Loucy (cell line): ENCODE measurements at regions not wholly inside any gene's neighbourhood (a gene's known extent, or its start where the extent isn't known, plus 50 kb on each side); places are given as distances from the start of the nearest gene placed in this dataset.

Experiments
- EZH2phosphoT487 ChIP-seq: fragments of 200-600 bp; IDR thresholded peaks from 2 replicates; pipeline ENCODE4 v1.6.1; 2018; ENCODE audit warnings: antibody characterized with exemption, mild to moderate bottlenecking, moderate library complexity, borderline replicate concordance
- TF ChIP-seq, protein P1 (sequence below): fragments of 200-600 bp; sonication (generic); conservative IDR thresholded peaks from 2 replicates; pipeline ENCODE4 v1.5.1; 2014; ENCODE audit warnings: mild to moderate bottlenecking, antibody characterized with exemption, low read length

DNA sequence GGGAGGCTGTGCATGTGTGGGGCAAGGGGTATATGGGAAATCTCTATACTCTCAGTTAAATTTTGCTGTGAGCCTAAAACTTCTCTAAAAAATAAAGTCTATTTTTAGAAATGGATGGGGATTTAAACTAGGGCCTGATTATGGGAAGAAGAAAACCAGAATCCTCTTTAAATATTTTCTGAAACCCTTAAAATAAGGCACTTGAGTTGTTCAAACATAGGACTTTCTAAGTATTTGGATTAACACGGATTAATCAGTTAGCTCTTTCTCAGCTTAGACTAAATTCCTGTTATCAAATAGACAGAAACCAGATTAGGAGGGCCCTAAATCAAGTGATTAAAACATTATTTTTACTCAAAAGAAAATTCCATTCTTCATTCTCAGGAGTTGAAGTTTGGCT lies 438.4 kb downstream of the EFNA5 start:
- TF ChIP-seq, protein P1, sequence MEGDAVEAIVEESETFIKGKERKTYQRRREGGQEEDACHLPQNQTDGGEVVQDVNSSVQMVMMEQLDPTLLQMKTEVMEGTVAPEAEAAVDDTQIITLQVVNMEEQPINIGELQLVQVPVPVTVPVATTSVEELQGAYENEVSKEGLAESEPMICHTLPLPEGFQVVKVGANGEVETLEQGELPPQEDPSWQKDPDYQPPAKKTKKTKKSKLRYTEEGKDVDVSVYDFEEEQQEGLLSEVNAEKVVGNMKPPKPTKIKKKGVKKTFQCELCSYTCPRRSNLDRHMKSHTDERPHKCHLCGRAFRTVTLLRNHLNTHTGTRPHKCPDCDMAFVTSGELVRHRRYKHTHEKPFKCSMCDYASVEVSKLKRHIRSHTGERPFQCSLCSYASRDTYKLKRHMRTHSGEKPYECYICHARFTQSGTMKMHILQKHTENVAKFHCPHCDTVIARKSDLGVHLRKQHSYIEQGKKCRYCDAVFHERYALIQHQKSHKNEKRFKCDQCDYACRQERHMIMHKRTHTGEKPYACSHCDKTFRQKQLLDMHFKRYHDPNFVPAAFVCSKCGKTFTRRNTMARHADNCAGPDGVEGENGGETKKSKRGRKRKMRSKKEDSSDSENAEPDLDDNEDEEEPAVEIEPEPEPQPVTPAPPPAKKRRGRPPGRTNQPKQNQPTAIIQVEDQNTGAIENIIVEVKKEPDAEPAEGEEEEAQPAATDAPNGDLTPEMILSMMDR, result no peak
- no peak for TF ChIP-seq EZH2phosphoT487
